OCI-M1 (cell line): ENCODE measurements at regions not wholly inside any gene's neighbourhood (a gene's known extent, or its start where the extent isn't known, plus 50 kb on each side); places are given as distances from the start of the nearest gene placed in this dataset.
"Not testable (repeated sequence)": the region's sequence is repeated elsewhere in the genome, so short reads cannot be mapped to it uniquely, and the experiment has no call there.

Experiments
- DNase-seq: peaks from one replicate; lab custom pipeline; 2025; lab: John Stamatoyannopoulos, UW

GRCh38 chr2:234189786-234190300, 139.3 kb downstream of the SPP2 start:
- DNase-seq = no peak

- no peak for DNase-seq
These were observed 138.7 kb downstream of the SPP2 start for GRCh38 chr2:234189230-234189629.

- DNase-seq = no peak
These were observed 137.2 kb downstream of the SPP2 start for GRCh38 chr2:234187646-234188174.

GRCh38 chr2:234181121-234181520, 130.6 kb downstream of the SPP2 start:
- no peak for DNase-seq

- DNase-seq = no peak
These were observed 128.5 kb downstream of the SPP2 start for GRCh38 chr2:234179031-234179363.

GRCh38 chr2:234178330-234179030, 128.0 kb downstream of the SPP2 start:
- DNase-seq = no peak

GRCh38 chr2:234175649-234176048, 125.1 kb downstream of the SPP2 start:
- no peak for DNase-seq

GRCh38 chr2:234174742-234175141, 124.2 kb downstream of the SPP2 start:
- DNase-seq = no peak

- no peak for DNase-seq
These were observed 122.0 kb downstream of the SPP2 start for GRCh38 chr2:234172532-234172931.

- DNase-seq = no peak
These were observed 121.6 kb downstream of the SPP2 start for GRCh38 chr2:234172066-234172465.

GRCh38 chr2:234171666-234172065, 121.2 kb downstream of the SPP2 start:
- DNase-seq = no peak

- DNase-seq = no peak
These were observed 119.2 kb downstream of the SPP2 start for GRCh38 chr2:234169674-234170073.

GRCh38 chr2:234168605-234169570, 118.4 kb downstream of the SPP2 start:
- not testable (repeated sequence) for DNase-seq

- DNase-seq = no peak
These were observed 116.0 kb downstream of the SPP2 start for GRCh38 chr2:234166531-234166930.

GRCh38 chr2:234165421-234165820, 114.9 kb downstream of the SPP2 start:
- DNase-seq = no peak

GRCh38 chr2:234164493-234165413, 114.3 kb downstream of the SPP2 start:
- no peak for DNase-seq

GRCh38 chr2:234163510-234164045, 113.1 kb downstream of the SPP2 start:
- no peak for DNase-seq

GRCh38 chr2:234162861-234163260, 112.4 kb downstream of the SPP2 start:
- no peak for DNase-seq

- no peak for DNase-seq
These were observed 111.4 kb downstream of the SPP2 start for GRCh38 chr2:234161932-234162331.

GRCh38 chr2:234158812-234159211, 108.3 kb downstream of the SPP2 start:
- no peak for DNase-seq

- DNase-seq = no peak
These were observed 107.5 kb downstream of the SPP2 start for GRCh38 chr2:234157817-234158588.
